KG1 (cell line): ENCODE measurements at regions not wholly inside any gene's neighbourhood (a gene's known extent, or its start where the extent isn't known, plus 50 kb on each side); places are given as distances from the start of the nearest gene placed in this dataset.

Source experiments
- DNase-seq: peaks from one replicate; lab custom pipeline; 2025; lab: John Stamatoyannopoulos, UW

GRCh38 chr9:14428781-14429230, 114.9 kb upstream of the NFIB start:
- DNase-seq = peak; percentile 1

GRCh38 chr9:14427419-14427818, 113.5 kb upstream of the NFIB start:
- no peak for DNase-seq

GRCh38 chr9:14424983-14425382, 111.0 kb upstream of the NFIB start:
- no peak for DNase-seq

- DNase-seq = no peak
Measured at GRCh38 chr9:14424289-14424688, 110.3 kb upstream of the NFIB start.

- DNase-seq = no peak
Measured at GRCh38 chr9:14423815-14424261, 109.9 kb upstream of the NFIB start.

GRCh38 chr9:14421291-14421690, 107.3 kb upstream of the NFIB start:
- DNase-seq = no peak

GRCh38 chr9:14418941-14419937, 105.3 kb upstream of the NFIB start:
- no peak for DNase-seq

GRCh38 chr9:14418301-14418940, 104.5 kb upstream of the NFIB start:
- DNase-seq = no peak

GRCh38 chr9:14417237-14417636, 103.3 kb upstream of the NFIB start:
- DNase-seq = no peak

GRCh38 chr9:14415947-14416346, 102.0 kb upstream of the NFIB start:
- no peak for DNase-seq

- no peak for DNase-seq
Measured at GRCh38 chr9:14413812-14414211, 99.9 kb upstream of the NFIB start.

GRCh38 chr9:14412775-14413174, 98.8 kb upstream of the NFIB start:
- no peak for DNase-seq

GRCh38 chr9:14406463-14406862, 92.5 kb upstream of the NFIB start:
- no peak for DNase-seq

- no peak for DNase-seq
Measured at GRCh38 chr9:14405176-14405706, 91.3 kb upstream of the NFIB start.

GRCh38 chr9:14403081-14403480, 89.1 kb upstream of the NFIB start:
- DNase-seq = no peak

- no peak for DNase-seq
Measured at GRCh38 chr9:14402583-14402982, 88.6 kb upstream of the NFIB start.

GRCh38 chr9:14401911-14402310, 88.0 kb upstream of the NFIB start:
- DNase-seq = no peak

GRCh38 chr9:14400658-14400995, 86.7 kb upstream of the NFIB start:
- no peak for DNase-seq

GRCh38 chr9:14399756-14400657, 86.1 kb upstream of the NFIB start:
- no peak for DNase-seq

GRCh38 chr9:14398473-14398872, 84.5 kb upstream of the NFIB start:
- DNase-seq = no peak

GRCh38 chr9:14396171-14396570, 82.2 kb upstream of the NFIB start:
- DNase-seq = no peak
